NB4 (cell line): ENCODE measurements at regions not wholly inside any gene's neighbourhood (a gene's known extent, or its start where the extent isn't known, plus 50 kb on each side); places are given as distances from the start of the nearest gene placed in this dataset.

ENCODE experiments used
- DNase-seq: peaks from one replicate; pipeline ENCODE4 v3.0.0; 2010; ENCODE audit warnings: low read depth
- H3K4me3 ChIP-seq: one replicate; pipeline ENCODE4 v1.5.1; 2011; ENCODE audit warnings: mild to moderate bottlenecking, low read depth, low read length, moderate library complexity
- MAX ChIP-seq: IDR thresholded peaks from 2 replicates; pipeline ENCODE4 v1.6.1; 2011; ENCODE audit warnings: low read depth, low read length
- MYC ChIP-seq: IDR thresholded peaks from 2 replicates; pipeline ENCODE4 v1.6.1; 2011; ENCODE audit warnings: low read depth, low read length
- POLR2A ChIP-seq: IDR thresholded peaks from 2 replicates; pipeline ENCODE4 v1.6.1; 2011; ENCODE audit warnings: mild to moderate bottlenecking; ENCODE audit not compliant: insufficient read length; ENCODE audit errors: extremely low read depth
- TF ChIP-seq, protein P1 (sequence below): IDR thresholded peaks from one replicate; pipeline ENCODE4 v1.5.1; 2012; ENCODE audit warnings: low read depth, low read length

- no peak for DNase-seq
Observed at GRCh38 chr2:239666855-239667376, 266.1 kb upstream of the HDAC4 start.

GRCh38 chr2:239666053-239666854 lies 265.4 kb upstream of the HDAC4 start:
- H3K4me3 ChIP-seq, result no peak overlapping the region
- no peak for DNase-seq
- TF ChIP-seq POLR2A (no peak), MAX (no peak), MYC (no peak)
- TF ChIP-seq, protein P1, sequence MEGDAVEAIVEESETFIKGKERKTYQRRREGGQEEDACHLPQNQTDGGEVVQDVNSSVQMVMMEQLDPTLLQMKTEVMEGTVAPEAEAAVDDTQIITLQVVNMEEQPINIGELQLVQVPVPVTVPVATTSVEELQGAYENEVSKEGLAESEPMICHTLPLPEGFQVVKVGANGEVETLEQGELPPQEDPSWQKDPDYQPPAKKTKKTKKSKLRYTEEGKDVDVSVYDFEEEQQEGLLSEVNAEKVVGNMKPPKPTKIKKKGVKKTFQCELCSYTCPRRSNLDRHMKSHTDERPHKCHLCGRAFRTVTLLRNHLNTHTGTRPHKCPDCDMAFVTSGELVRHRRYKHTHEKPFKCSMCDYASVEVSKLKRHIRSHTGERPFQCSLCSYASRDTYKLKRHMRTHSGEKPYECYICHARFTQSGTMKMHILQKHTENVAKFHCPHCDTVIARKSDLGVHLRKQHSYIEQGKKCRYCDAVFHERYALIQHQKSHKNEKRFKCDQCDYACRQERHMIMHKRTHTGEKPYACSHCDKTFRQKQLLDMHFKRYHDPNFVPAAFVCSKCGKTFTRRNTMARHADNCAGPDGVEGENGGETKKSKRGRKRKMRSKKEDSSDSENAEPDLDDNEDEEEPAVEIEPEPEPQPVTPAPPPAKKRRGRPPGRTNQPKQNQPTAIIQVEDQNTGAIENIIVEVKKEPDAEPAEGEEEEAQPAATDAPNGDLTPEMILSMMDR, result no peak

More at GRCh38 chr2:239666855-239667376, 266.1 kb upstream of the HDAC4 start:
- no peak overlapping the region for H3K4me3 ChIP-seq
- TF ChIP-seq, protein P1, result no peak
- TF ChIP-seq POLR2A, result no peak
- TF ChIP-seq MYC, result no peak
- TF ChIP-seq MAX, result no peak

GRCh38 chr2:239664216-239664810 lies 263.5 kb upstream of the HDAC4 start:
- H3K4me3 ChIP-seq, result no peak overlapping the region
- TF ChIP-seq, protein P1, result no peak
- TF ChIP-seq POLR2A (no peak), MYC (no peak), MAX (no peak)
- DNase-seq, result no peak

DNA sequence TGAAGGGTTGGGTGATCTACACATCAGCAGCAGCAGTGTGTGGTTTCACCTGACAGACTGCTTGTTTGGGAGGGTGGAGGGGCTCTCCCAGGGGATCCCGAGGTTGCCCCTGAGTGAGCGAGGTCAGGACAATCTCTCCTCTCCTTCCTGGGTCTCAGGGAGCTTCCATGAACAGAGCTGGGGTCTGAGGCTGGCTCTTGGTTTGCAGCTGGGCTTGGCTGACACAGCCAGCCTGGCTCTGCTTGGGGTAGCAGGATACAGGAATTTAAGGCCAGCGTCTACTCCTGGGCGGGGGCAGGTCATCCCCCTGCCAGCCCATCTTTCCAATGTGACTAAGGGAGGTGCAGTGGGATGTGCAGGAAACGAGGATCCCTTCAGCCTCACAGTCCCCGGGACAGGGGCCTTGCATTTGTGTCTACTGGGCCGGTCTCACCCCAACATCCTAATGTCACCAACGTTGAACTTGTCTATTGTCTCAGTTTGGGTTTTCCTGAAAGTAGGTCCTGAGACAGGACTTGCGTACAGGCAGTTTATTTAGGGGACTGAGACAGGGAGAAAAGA lies 262.6 kb upstream of the HDAC4 start:
- DNase-seq, result no peak
- no peak overlapping the region for H3K4me3 ChIP-seq
- TF ChIP-seq POLR2A (no peak), MAX (no peak)

DNA sequence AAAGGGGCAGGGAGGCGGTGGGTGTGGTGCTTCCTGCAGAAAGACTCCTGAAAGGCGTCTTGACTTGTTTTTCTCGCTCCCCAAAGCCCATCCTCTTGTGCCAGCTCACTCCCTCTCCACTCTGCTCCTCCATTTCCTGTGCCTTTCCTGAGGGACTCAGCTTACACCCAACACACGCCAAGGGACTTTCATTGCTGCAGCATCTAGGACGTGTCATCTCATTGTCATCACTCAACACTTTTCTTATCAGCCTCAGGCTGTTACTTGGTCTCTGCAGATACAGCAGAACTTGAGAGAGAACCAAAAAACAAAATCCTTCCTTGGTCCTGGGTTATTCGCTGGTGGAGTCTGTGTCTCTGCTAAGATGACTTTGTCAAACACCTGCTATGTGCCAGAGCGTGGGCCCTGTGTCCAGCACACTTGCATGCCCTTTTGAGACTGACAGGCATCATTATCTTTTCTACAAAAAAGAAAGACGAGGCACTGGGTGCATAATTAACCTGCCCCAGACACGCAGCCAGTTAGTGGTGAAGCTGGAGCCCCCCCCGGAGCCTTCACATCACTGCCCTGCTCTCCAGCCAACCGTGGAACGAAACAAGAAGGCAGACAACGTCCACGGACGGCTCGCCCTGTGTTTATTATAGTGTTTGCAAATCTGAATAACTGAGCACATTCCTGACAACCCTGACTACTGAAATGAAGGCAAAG lies 261.7 kb upstream of the HDAC4 start:
- no peak overlapping the region for H3K4me3 ChIP-seq
- TF ChIP-seq, protein P1, result no peak
- TF ChIP-seq POLR2A, result no peak
- TF ChIP-seq MYC, result no peak
- no peak for TF ChIP-seq MAX
- no peak for DNase-seq
